HCT116 (cell line): ENCODE measurements at regions not wholly inside any gene's neighbourhood (a gene's known extent, or its start where the extent isn't known, plus 50 kb on each side); places are given as distances from the start of the nearest gene placed in this dataset.

Experiments used
- ATAC-seq: fragments of 200-7000 bp; cut with Tn5 transposase; 2 replicates; pipeline ENCODE4 v1.9.1; 2020; ENCODE audit warnings: mild to moderate bottlenecking, moderate library complexity
- BruUV-seq: library from RNA; stranded (reverse); fragments of 400-500 nt; replicated peaks from 2 replicates; lab custom pipeline; 2021; lab: Mats Ljungman, UMichigan
- CTCF ChIA-PET: fragments of 300-600 bp; sonication (Branson Sonifier 250); formaldehyde crosslinking; loops from one replicate; lab custom pipeline; 2021; ENCODE audit warnings: antibody characterized with exemption; lab: Charles Lee
- POLR2A ChIA-PET: fragments of 300-600, 350-600 bp; sonication (Branson Sonifier 250); formaldehyde crosslinking; loops from one replicate; lab custom pipeline; 2021; ENCODE audit warnings: antibody characterized with exemption; lab: Charles Lee
- RAD21 ChIA-PET, 2 experiments: fragments of 300-600 bp; sonication (Branson Sonifier 250); formaldehyde crosslinking; loops; one replicate each; lab custom pipeline; 2023; ENCODE audit warnings: low total read pairs in 2 of 2; ENCODE audit not compliant: uncharacterized antibody in 2 of 2, unreplicated experiment in 2 of 2, low non-redundant PET in 1 of 2; lab: Charles Lee
- DNase-seq: peaks from one replicate; pipeline ENCODE4 v3.0.0-alpha.2; 2010; ENCODE audit warnings: low read depth, low spot score
- H2AFZ ChIP-seq: fragments of 200-600 bp; shearing (Covaris generic), sonication (generic); 2 replicates; pipeline ENCODE4 v1.6.1; 2017; ENCODE audit warnings: low read depth, mixed run types, mixed read lengths, antibody characterized with exemption, low read length; ENCODE audit not compliant: poor library complexity, severe bottlenecking
- H3K27ac ChIP-seq: 2 replicates; pipeline ENCODE4 v1.5.1; 2012; ENCODE audit warnings: low read depth, low read length
- H3K27me3 ChIP-seq: fragments of 200-600 bp; sonication (generic); 2 replicates; pipeline ENCODE4 v1.6.1; 2016; ENCODE audit warnings: mixed run types, low read length, mixed read lengths; ENCODE audit not compliant: insufficient read depth
- H3K36me3 ChIP-seq, 2 experiments: fragments of 200-500 bp in 1 of 2; fragments of 200-600 bp in 1 of 2; sonication (Bioruptor generic) in 1 of 2; sonication (generic) in 1 of 2; 2 replicates each; pipeline versions ENCODE4 v1.5.1 to v1.6.1; 2014 to 2016; ENCODE audit warnings: low read length in 2 of 2, inconsistent platforms in 1 of 2, mixed read lengths in 1 of 2, mixed run types in 1 of 2; ENCODE audit not compliant: insufficient read depth in 2 of 2, control insufficient read depth in 1 of 2
- H3K4me1 ChIP-seq, 2 experiments: fragments of 200-600 bp in 1 of 2; sonication (generic) in 1 of 2; 2 replicates each; pipeline versions ENCODE4 v1.5.1 to v1.6.1; 2012 to 2017; ENCODE audit warnings: low read length in 2 of 2, inconsistent platforms in 1 of 2, mild to moderate bottlenecking in 1 of 2, mixed read lengths in 1 of 2, mixed run types in 1 of 2, moderate library complexity in 1 of 2; ENCODE audit not compliant: insufficient read depth in 2 of 2, control insufficient read depth in 1 of 2
- H3K4me2 ChIP-seq: fragments of 200-600 bp; sonication (generic); 2 replicates; pipeline ENCODE4 v1.6.1; 2017; ENCODE audit warnings: mixed run types, low read length, mixed read lengths
- H3K4me3 ChIP-seq, 2 experiments: fragments of 200-600 bp in 1 of 2; sonication (generic) in 1 of 2; replicated peaks in 1 of 2; 2 replicates each; pipeline ENCODE4 v1.5.1; 2011 to 2016; ENCODE audit warnings: low read length in 2 of 2, control low read depth in 1 of 2, low read depth in 1 of 2, mild to moderate bottlenecking in 1 of 2, mixed read lengths in 1 of 2, mixed run types in 1 of 2
- H3K79me2 ChIP-seq: fragments of 200-600 bp; sonication (generic); 2 replicates; pipeline ENCODE4 v1.6.1; 2017; ENCODE audit warnings: mild to moderate bottlenecking, mixed run types, low read length, moderate library complexity, mixed read lengths; ENCODE audit not compliant: insufficient read depth
- H3K9ac ChIP-seq: fragments of 200-600 bp; sonication (generic); 2 replicates; pipeline ENCODE4 v1.6.1; 2016; ENCODE audit warnings: low read length, mixed read lengths
- H3K9me2 ChIP-seq: fragments of 200-600 bp; sonication (generic), shearing (Covaris generic); 2 replicates; pipeline ENCODE4 v1.6.1; 2017; ENCODE audit warnings: mixed run types, mild to moderate bottlenecking, moderate library complexity; ENCODE audit not compliant: insufficient read depth
- H3K9me3 ChIP-seq, 2 experiments: fragments of 200-500 bp in 1 of 2; fragments of 200-600 bp in 1 of 2; sonication (Bioruptor generic) in 1 of 2; sonication (generic) in 1 of 2; 2 replicates each; pipeline ENCODE4 v1.6.1; 2014 to 2017; ENCODE audit warnings: low read length in 2 of 2, mixed read lengths in 2 of 2, inconsistent platforms in 1 of 2, low read depth in 1 of 2, mild to moderate bottlenecking in 1 of 2, mixed run types in 1 of 2, moderate library complexity in 1 of 2; ENCODE audit not compliant: control insufficient read depth in 1 of 2, insufficient read depth in 1 of 2
- H4K20me1 ChIP-seq: fragments of 200-600 bp; sonication (generic), shearing (Covaris generic); 2 replicates; pipeline ENCODE4 v1.6.1; 2017; ENCODE audit warnings: mixed run types, mild to moderate bottlenecking, moderate library complexity; ENCODE audit not compliant: insufficient read depth
- CBX3 ChIP-seq: IDR thresholded peaks from 2 replicates; pipeline ENCODE4 v1.6.1; 2012; ENCODE audit warnings: low read depth
- CEBPB ChIP-seq: IDR thresholded peaks from 2 replicates; pipeline ENCODE4 v1.6.1; 2012; ENCODE audit warnings: low read depth
- CTCF ChIP-seq, 3 experiments: fragments of 200-600 bp in 1 of 3; sonication (generic) in 1 of 3; IDR thresholded peaks in 2 of 3; conservative IDR thresholded peaks in 1 of 3; 2 replicates each; pipeline ENCODE4 v1.5.1; 2012 to 2017; ENCODE audit warnings: low read depth in 2 of 3, low read length in 2 of 3, antibody characterized with exemption in 1 of 3, borderline replicate concordance in 1 of 3, control low read depth in 1 of 3, mild to moderate bottlenecking in 1 of 3, mixed read lengths in 1 of 3, mixed run types in 1 of 3, moderate library complexity in 1 of 3; ENCODE audit not compliant: insufficient read depth in 1 of 3
- ELF1 ChIP-seq: IDR thresholded peaks from 2 replicates; pipeline ENCODE4 v1.6.1; 2012; ENCODE audit warnings: low read depth, borderline replicate concordance
- FOSL1 ChIP-seq: IDR thresholded peaks from 2 replicates; pipeline ENCODE4 v1.6.1; 2012; ENCODE audit warnings: low read depth
- JUND ChIP-seq: IDR thresholded peaks from 2 replicates; pipeline ENCODE4 v1.6.1; 2012
- MAX ChIP-seq: IDR thresholded peaks from 2 replicates; pipeline ENCODE4 v1.6.1; 2012
- RAD21 ChIP-seq: IDR thresholded peaks from 2 replicates; pipeline ENCODE4 v1.6.1; 2012; ENCODE audit warnings: low read depth, mild to moderate bottlenecking
- SP1 ChIP-seq: IDR thresholded peaks from 2 replicates; pipeline ENCODE4 v1.6.1; 2012; ENCODE audit warnings: low read depth
- SRF ChIP-seq: IDR thresholded peaks from 2 replicates; pipeline ENCODE4 v1.6.1; 2012; ENCODE audit warnings: low read depth
- TCF7L2 ChIP-seq: IDR thresholded peaks from 2 replicates; pipeline ENCODE4 v1.7.0; 2011; ENCODE audit warnings: borderline replicate concordance, inconsistent platforms; ENCODE audit not compliant: insufficient read depth, insufficient read length; ENCODE audit errors: extremely low read depth
- YY1 ChIP-seq: IDR thresholded peaks from 2 replicates; pipeline ENCODE4 v1.6.1; 2011; ENCODE audit warnings: low read length, low read depth, moderate library complexity, mild to moderate bottlenecking; ENCODE audit not compliant: insufficient replicate concordance; ENCODE audit errors: extremely low read depth
- ZFX ChIP-seq: fragments of 450-650 bp; IDR thresholded peaks from 2 replicates; pipeline ENCODE4 v1.6.1; 2017
- ZNF274 ChIP-seq: fragments of 200-500 bp; sonication (Bioruptor generic); IDR thresholded peaks from 2 replicates; pipeline ENCODE4 v1.6.1; 2014; ENCODE audit warnings: mild to moderate bottlenecking, low read depth, low read length, inconsistent platforms
- intact Hi-C: fragments of 100-400 bp; cut with micrococcal nuclease; formaldehyde crosslinking; loops from 2 replicates; pipeline ENCODE4 v1.10.0; 2022
- TF ChIP-seq, protein P1 (sequence below): IDR thresholded peaks from 2 replicates; pipeline ENCODE4 v1.6.1; 2012; ENCODE audit warnings: low read depth
- TF ChIP-seq, protein P2 (sequence below): IDR thresholded peaks from 2 replicates; pipeline ENCODE4 v1.6.1; 2012

DNA sequence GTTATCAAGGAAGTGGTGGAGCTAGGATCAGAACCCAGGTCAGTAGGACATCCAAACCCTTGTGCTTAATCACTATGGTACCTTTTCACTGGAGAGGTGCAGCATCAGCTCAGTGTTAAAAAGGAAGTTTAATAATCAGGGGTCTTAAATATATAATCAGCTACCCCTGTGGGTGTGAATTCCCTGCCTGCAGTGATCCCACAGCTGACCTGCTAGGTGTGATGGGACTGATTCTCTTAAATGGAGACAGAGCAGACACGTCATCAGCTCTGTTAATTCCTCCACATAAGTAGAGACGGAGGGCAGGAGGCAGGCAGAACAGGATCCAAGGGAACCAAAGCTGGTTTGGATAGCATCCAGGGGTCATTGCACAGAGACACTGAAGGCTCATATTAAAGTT is 154.1 kb upstream of the CRBN start:
- peaks cover 0 to 4% of the 10 kb centered on the region in 2 experiments; a peak in 1 of 4 replicates for H3K9me3 ChIP-seq
- no peaks in the 10 kb centered on the region for H3K27me3 ChIP-seq
- no peak overlapping the region for H3K4me3 ChIP-seq
- TF ChIP-seq ZNF274 = no peak
- TF ChIP-seq MAX = no peak
- TF ChIP-seq CEBPB = no peak
- no peak for TF ChIP-seq FOSL1
- no peak for TF ChIP-seq TCF7L2
- no peak for TF ChIP-seq SRF
- TF ChIP-seq YY1 = no peak
- no peak for TF ChIP-seq JUND
- TF ChIP-seq SP1 = no peak
- no peak for TF ChIP-seq ZFX
- TF ChIP-seq, all 23 proteins: peak for 0
- H4K20me1 ChIP-seq = no peaks in the 10 kb centered on the region
- DNase-seq (no peak), ATAC-seq (no peak)
- H2AFZ ChIP-seq = no peak overlapping the region
- H3K9ac ChIP-seq = no peak overlapping the region
- intact Hi-C loops = no loop called here
- H3K4me2 ChIP-seq = no peak overlapping the region
- no peak overlapping the region for H3K27ac ChIP-seq
- ChIA-PET CTCF (no interaction called here), POLR2A (no interaction called here), RAD21 (no interaction called here)
- no peaks in the 10 kb centered on the region for H3K9me2 ChIP-seq
- no TSS peak for BruUV-seq
- no peaks in the 10 kb centered on the region for H3K36me3 ChIP-seq
- no peaks in the 10 kb centered on the region for H3K79me2 ChIP-seq
- H3K4me1 ChIP-seq = no peaks in the 10 kb centered on the region

GRCh38 chr3:3316521-3316920 is 137.0 kb upstream of the CRBN start:
- Histone ChIP-seq H3K9me3 (no peaks in the 10 kb centered on the region), H3K9ac (no peak overlapping the region), H2AFZ (no peak overlapping the region), H3K9me2 (no peaks in the 10 kb centered on the region), H3K4me3 (no peak overlapping the region), H3K27me3 (no peaks in the 10 kb centered on the region), H3K79me2 (no peaks in the 10 kb centered on the region), H4K20me1 (no peaks in the 10 kb centered on the region), H3K36me3 (no peaks in the 10 kb centered on the region), H3K4me2 (no peak overlapping the region), H3K27ac (no peak overlapping the region), H3K4me1 (no peaks in the 10 kb centered on the region)
- ChIA-PET CTCF (no interaction called here), RAD21 (no interaction called here), POLR2A (no interaction called here)
- DNase-seq (no peak), ATAC-seq (no peak)
- intact Hi-C loops = no loop called here
- BruUV-seq = no TSS peak
- TF ChIP-seq YY1 (no peak), SRF (no peak), CTCF (IDR thresholded peaks at IDR 0.05 in 2 of 3, conservative IDR thresholded peaks at IDR 0.05 in 1 of 3; ENCODE audit: borderline replicate concordance in 1 of 3, insufficient read depth in 1 of 3, low read depth in 2 of 3, low read length in 2 of 3) (no peak), CBX3 (no peak), RAD21 (no peak), MAX (no peak), ELF1 (no peak)
- TF ChIP-seq, protein P1, sequence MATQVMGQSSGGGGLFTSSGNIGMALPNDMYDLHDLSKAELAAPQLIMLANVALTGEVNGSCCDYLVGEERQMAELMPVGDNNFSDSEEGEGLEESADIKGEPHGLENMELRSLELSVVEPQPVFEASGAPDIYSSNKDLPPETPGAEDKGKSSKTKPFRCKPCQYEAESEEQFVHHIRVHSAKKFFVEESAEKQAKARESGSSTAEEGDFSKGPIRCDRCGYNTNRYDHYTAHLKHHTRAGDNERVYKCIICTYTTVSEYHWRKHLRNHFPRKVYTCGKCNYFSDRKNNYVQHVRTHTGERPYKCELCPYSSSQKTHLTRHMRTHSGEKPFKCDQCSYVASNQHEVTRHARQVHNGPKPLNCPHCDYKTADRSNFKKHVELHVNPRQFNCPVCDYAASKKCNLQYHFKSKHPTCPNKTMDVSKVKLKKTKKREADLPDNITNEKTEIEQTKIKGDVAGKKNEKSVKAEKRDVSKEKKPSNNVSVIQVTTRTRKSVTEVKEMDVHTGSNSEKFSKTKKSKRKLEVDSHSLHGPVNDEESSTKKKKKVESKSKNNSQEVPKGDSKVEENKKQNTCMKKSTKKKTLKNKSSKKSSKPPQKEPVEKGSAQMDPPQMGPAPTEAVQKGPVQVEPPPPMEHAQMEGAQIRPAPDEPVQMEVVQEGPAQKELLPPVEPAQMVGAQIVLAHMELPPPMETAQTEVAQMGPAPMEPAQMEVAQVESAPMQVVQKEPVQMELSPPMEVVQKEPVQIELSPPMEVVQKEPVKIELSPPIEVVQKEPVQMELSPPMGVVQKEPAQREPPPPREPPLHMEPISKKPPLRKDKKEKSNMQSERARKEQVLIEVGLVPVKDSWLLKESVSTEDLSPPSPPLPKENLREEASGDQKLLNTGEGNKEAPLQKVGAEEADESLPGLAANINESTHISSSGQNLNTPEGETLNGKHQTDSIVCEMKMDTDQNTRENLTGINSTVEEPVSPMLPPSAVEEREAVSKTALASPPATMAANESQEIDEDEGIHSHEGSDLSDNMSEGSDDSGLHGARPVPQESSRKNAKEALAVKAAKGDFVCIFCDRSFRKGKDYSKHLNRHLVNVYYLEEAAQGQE = no peak
- TF ChIP-seq, protein P2, sequence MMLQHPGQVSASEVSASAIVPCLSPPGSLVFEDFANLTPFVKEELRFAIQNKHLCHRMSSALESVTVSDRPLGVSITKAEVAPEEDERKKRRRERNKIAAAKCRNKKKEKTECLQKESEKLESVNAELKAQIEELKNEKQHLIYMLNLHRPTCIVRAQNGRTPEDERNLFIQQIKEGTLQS = no peak
